ENCODE measurements at regions not wholly inside any gene's neighbourhood (a gene's known extent, or its start where the extent isn't known, plus 50 kb on each side); places are given as distances from the start of the nearest gene placed in this dataset.

DNA sequence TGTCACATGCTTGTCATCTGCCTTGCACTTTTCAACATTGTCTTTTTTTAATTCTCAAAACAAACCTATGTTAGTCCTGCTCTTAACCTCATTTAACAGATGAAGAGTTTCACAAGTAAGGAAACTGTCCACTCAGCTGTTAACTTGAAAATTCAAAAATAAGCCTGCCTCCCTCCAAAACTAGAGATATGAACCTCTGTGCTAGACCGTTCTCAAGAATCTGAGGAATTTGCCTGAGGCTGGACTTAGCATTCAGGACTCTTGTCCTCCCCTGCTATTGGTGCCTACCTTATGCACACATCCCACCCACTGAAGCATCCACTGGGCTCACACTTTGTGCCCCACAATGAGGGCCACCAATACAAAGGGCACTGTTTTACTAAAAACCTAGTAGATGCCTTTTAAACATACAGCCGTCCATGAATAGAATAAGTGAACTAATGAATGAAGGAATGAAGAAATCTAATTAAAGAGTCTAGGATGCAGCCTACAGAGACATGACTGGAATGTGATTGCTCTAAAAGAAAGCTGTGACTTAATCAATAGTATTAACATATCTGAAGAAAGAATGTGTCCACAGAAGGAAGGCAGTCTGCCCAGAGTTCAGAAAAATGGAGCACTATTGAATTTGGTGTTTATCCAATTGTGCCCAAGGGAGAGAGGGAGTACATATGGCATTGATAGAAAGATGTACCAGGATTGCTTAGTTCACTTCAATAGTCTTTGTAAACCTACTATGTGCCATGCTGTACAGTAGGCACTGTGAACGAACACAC lies 238.5 kb downstream of the SPTSSA start:
- H3K9ac ChIP-seq (ENCODE audit: low read depth, low read length) = no peak overlapping the region
- H3K36me3 ChIP-seq (ENCODE audit: insufficient read depth, low read length) = no peaks in the 10 kb centered on the region
- no peak overlapping the region for H3K4me3 ChIP-seq (ENCODE audit: low read length)
- H3K4me2 ChIP-seq (ENCODE audit: low read length) = no peak overlapping the region
- H3K27me3 ChIP-seq (ENCODE audit: control insufficient read depth, insufficient read depth, low read length) = peaks cover 36% of the 10 kb centered on the region
- no peaks in the 10 kb centered on the region for H3K9me3 ChIP-seq (replicated peaks; ENCODE audit: low read length)
- H3K4me1 ChIP-seq (ENCODE audit: control insufficient read depth, insufficient read depth, low read length) = no peaks in the 10 kb centered on the region

DNA sequence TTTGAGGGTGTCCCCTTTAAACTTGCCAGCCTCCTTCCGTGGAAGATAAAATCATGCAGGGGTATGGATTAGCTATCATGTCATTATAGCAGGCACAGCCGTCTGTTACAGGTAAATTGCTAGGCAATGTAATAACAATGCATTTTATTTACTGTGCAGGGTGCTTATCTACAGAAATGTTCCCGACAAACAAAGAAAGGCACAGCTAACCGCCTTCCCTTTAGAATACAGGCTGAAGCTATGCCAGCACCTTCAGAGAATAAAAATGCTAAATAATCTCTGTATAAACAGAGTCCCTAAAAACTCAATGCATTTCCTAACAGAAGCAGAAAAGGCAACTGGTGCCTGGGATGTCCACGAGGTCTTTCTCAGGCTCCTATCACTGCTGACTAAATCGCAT lies 239.2 kb downstream of the SPTSSA start:
- H3K27me3 ChIP-seq (ENCODE audit: control insufficient read depth, insufficient read depth, low read length) = peaks cover 39% of the 10 kb centered on the region
- H3K4me1 ChIP-seq (ENCODE audit: control insufficient read depth, insufficient read depth, low read length) = no peaks in the 10 kb centered on the region
- H3K9ac ChIP-seq (ENCODE audit: low read depth, low read length) = no peak overlapping the region
- H3K4me2 ChIP-seq (ENCODE audit: low read length) = no peak overlapping the region
- H3K9me3 ChIP-seq (replicated peaks; ENCODE audit: low read length) = no peaks in the 10 kb centered on the region
- no peaks in the 10 kb centered on the region for H3K36me3 ChIP-seq (ENCODE audit: insufficient read depth, low read length)
- H3K4me3 ChIP-seq (ENCODE audit: low read length) = no peak overlapping the region

DNA sequence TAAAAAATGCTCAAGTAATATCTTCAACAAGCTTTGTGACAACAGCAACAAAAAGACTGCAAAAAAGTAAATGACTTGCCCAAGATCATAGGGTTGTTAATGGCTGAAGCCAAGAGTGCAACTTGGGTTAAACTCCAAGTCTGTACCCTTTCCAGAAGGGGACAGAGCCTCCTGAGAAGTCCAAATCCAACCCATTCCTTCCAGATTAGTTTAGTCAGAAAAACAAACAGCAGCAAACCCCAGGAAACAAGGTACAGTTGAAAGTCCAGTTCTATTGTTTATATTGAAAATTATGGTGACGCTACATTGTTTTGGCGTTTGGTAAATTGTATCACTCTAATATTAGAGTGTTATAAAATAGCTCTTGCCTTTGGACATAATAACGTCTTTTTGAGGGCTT lies 239.9 kb downstream of the SPTSSA start:
- H3K36me3 ChIP-seq (ENCODE audit: insufficient read depth, low read length) = no peaks in the 10 kb centered on the region
- no peak overlapping the region for H3K9ac ChIP-seq (ENCODE audit: low read depth, low read length)
- H3K27me3 ChIP-seq (ENCODE audit: control insufficient read depth, insufficient read depth, low read length) = peaks cover 32% of the 10 kb centered on the region
- no peaks in the 10 kb centered on the region for H3K4me1 ChIP-seq (ENCODE audit: control insufficient read depth, insufficient read depth, low read length)
- no peak overlapping the region for H3K4me2 ChIP-seq (ENCODE audit: low read length)
- H3K9me3 ChIP-seq (replicated peaks; ENCODE audit: low read length) = no peaks in the 10 kb centered on the region
- H3K4me3 ChIP-seq (ENCODE audit: low read length) = no peak overlapping the region

DNA sequence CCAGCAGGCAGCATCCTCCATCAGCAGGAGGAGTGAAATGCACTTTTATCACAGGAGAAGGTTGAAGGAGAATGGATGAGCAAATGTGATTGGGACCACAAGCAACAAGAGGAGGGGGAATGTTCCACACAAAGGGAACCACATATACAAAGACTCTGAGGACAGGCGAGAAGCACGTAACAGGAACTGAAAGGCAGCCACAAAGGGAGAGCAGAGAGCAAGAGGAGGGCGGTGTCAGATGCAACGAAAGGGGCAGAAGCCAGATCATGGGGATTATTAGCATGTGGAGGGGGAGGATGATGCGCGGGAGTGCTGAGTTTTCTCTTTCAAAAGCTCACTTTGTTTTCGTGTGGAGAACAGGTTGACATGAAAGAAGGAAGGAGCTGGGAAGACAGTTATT lies 241.1 kb downstream of the SPTSSA start:
- H3K4me2 ChIP-seq (ENCODE audit: low read length) = no peak overlapping the region
- H3K9ac ChIP-seq (ENCODE audit: low read depth, low read length) = no peak overlapping the region
- H3K4me3 ChIP-seq (ENCODE audit: low read length) = no peak overlapping the region
- H3K9me3 ChIP-seq (replicated peaks; ENCODE audit: low read length) = no peaks in the 10 kb centered on the region
- H3K27me3 ChIP-seq (ENCODE audit: control insufficient read depth, insufficient read depth, low read length) = peaks cover 28% of the 10 kb centered on the region
- no peaks in the 10 kb centered on the region for H3K36me3 ChIP-seq (ENCODE audit: insufficient read depth, low read length)
- H3K4me1 ChIP-seq (ENCODE audit: control insufficient read depth, insufficient read depth, low read length) = no peaks in the 10 kb centered on the region

- H3K9ac ChIP-seq (ENCODE audit: low read depth, low read length) = no peak overlapping the region
- no peaks in the 10 kb centered on the region for H3K9me3 ChIP-seq (replicated peaks; ENCODE audit: low read length)
- H3K4me2 ChIP-seq (ENCODE audit: low read length) = no peak overlapping the region
- no peak overlapping the region for H3K4me3 ChIP-seq (ENCODE audit: low read length)
- H3K36me3 ChIP-seq (ENCODE audit: insufficient read depth, low read length) = no peaks in the 10 kb centered on the region
- H3K4me1 ChIP-seq (ENCODE audit: control insufficient read depth, insufficient read depth, low read length) = no peaks in the 10 kb centered on the region
- peaks cover 28% of the 10 kb centered on the region for H3K27me3 ChIP-seq (ENCODE audit: control insufficient read depth, insufficient read depth, low read length)
Measured at GRCh38 chr14:34220378-34220706, 241.7 kb downstream of the SPTSSA start.

GRCh38 chr14:34219661-34220377 lies 242.2 kb downstream of the SPTSSA start:
- Histone ChIP-seq H3K4me1 (ENCODE audit: control insufficient read depth, insufficient read depth, low read length) (no peaks in the 10 kb centered on the region), H3K9me3 (replicated peaks; ENCODE audit: low read length) (no peaks in the 10 kb centered on the region), H3K9ac (ENCODE audit: low read depth, low read length) (no peak overlapping the region), H3K4me3 (ENCODE audit: low read length) (no peak overlapping the region), H3K4me2 (ENCODE audit: low read length) (no peak overlapping the region), H3K27me3 (ENCODE audit: control insufficient read depth, insufficient read depth, low read length) (peaks cover 28% of the 10 kb centered on the region), H3K36me3 (ENCODE audit: insufficient read depth, low read length) (no peaks in the 10 kb centered on the region)

DNA sequence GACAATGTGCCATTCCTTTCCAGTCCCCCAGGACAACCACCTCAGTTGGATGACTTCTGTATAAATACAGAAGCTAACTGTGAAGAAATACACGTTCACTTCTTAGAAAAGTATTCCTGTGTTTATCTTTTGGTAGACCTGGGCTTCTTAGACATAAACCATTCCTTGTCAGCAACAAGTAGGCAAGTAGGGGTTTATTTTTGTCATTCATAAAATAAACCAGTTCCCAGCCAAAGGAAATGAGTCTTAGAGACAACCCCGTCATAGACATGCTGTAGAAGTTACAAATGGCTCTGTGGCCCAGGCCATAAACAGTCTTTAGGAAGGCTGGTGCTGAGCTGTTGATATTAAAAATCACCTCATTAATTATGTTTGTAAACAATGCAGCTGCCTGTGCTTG lies 243.2 kb downstream of the SPTSSA start:
- Histone ChIP-seq H3K27me3 (ENCODE audit: control insufficient read depth, insufficient read depth, low read length) (peaks cover 27% of the 10 kb centered on the region), H3K9me3 (replicated peaks; ENCODE audit: low read length) (no peaks in the 10 kb centered on the region), H3K4me3 (ENCODE audit: low read length) (no peak overlapping the region)

GRCh38 chr14:34214961-34215360 lies 247.1 kb downstream of the SPTSSA start:
- Histone ChIP-seq H3K4me3 (ENCODE audit: low read length) (no peak overlapping the region), H3K9me3 (replicated peaks; ENCODE audit: low read length) (no peaks in the 10 kb centered on the region), H3K4me1 (ENCODE audit: control insufficient read depth, insufficient read depth, low read length) (no peaks in the 10 kb centered on the region), H3K36me3 (ENCODE audit: insufficient read depth, low read length) (no peaks in the 10 kb centered on the region), H3K27me3 (ENCODE audit: control insufficient read depth, insufficient read depth, low read length) (peaks cover 11% of the 10 kb centered on the region), H3K4me2 (ENCODE audit: low read length) (no peak overlapping the region), H3K9ac (ENCODE audit: low read depth, low read length) (no peak overlapping the region)

More for the DNA sequence above, 243.2 kb downstream of the SPTSSA start:
- no peak overlapping the region for H3K9ac ChIP-seq (ENCODE audit: low read depth, low read length)
- H3K4me1 ChIP-seq (ENCODE audit: control insufficient read depth, insufficient read depth, low read length) = no peaks in the 10 kb centered on the region
- no peaks in the 10 kb centered on the region for H3K36me3 ChIP-seq (ENCODE audit: insufficient read depth, low read length)
- H3K4me2 ChIP-seq (ENCODE audit: low read length) = no peak overlapping the region

DNA sequence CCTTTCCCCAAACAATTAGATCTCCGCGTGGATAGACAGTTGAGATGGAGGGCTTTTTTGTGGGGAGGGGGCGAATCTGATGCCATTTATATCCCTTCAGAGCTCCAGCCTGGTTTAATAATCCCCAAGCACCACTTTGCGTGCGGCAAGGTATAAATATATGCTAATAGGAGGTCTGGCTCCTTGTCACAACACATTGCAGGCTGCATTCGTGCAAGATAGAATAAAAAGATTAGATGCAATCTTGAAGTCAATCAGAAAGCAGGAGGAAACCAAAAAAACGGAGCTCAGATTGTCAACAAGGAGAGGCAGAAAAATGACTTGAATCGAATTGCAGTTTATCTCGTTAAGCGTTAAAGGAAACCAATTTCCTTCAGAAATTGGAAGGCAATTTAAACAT lies 248.7 kb downstream of the SPTSSA start:
- H3K4me2 ChIP-seq (ENCODE audit: low read length) = no peak overlapping the region
- H3K4me1 ChIP-seq (ENCODE audit: control insufficient read depth, insufficient read depth, low read length) = no peaks in the 10 kb centered on the region
- no peaks in the 10 kb centered on the region for H3K9me3 ChIP-seq (replicated peaks; ENCODE audit: low read length)
- peaks cover 11% of the 10 kb centered on the region for H3K27me3 ChIP-seq (ENCODE audit: control insufficient read depth, insufficient read depth, low read length)
- H3K9ac ChIP-seq (ENCODE audit: low read depth, low read length) = no peak overlapping the region
- H3K36me3 ChIP-seq (ENCODE audit: insufficient read depth, low read length) = no peaks in the 10 kb centered on the region
- no peak overlapping the region for H3K4me3 ChIP-seq (ENCODE audit: low read length)

- Histone ChIP-seq H3K36me3 (ENCODE audit: insufficient read depth, low read length) (no peaks in the 10 kb centered on the region), H3K9ac (ENCODE audit: low read depth, low read length) (no peak overlapping the region)
Measured at GRCh38 chr14:34212172-34212929, 249.7 kb downstream of the SPTSSA start.

GRCh38 chr14:34211732-34212131 lies 250.3 kb downstream of the SPTSSA start:
- no peak overlapping the region for H3K4me2 ChIP-seq (ENCODE audit: low read length)
- no peak overlapping the region for H3K9ac ChIP-seq (ENCODE audit: low read depth, low read length)
- no peaks in the 10 kb centered on the region for H3K36me3 ChIP-seq (ENCODE audit: insufficient read depth, low read length)
- no peaks in the 10 kb centered on the region for H3K4me1 ChIP-seq (ENCODE audit: control insufficient read depth, insufficient read depth, low read length)
- no peak overlapping the region for H3K4me3 ChIP-seq (ENCODE audit: low read length)
- no peaks in the 10 kb centered on the region for H3K9me3 ChIP-seq (replicated peaks; ENCODE audit: low read length)
- peaks cover 8% of the 10 kb centered on the region for H3K27me3 ChIP-seq (ENCODE audit: control insufficient read depth, insufficient read depth, low read length)

More at GRCh38 chr14:34212172-34212929, 249.7 kb downstream of the SPTSSA start:
- Histone ChIP-seq H3K4me1 (ENCODE audit: control insufficient read depth, insufficient read depth, low read length) (no peaks in the 10 kb centered on the region), H3K4me2 (ENCODE audit: low read length) (no peak overlapping the region), H3K4me3 (ENCODE audit: low read length) (no peak overlapping the region), H3K27me3 (ENCODE audit: control insufficient read depth, insufficient read depth, low read length) (peaks cover 8% of the 10 kb centered on the region), H3K9me3 (replicated peaks; ENCODE audit: low read length) (no peaks in the 10 kb centered on the region)
